NCI-H460 (cell line): ENCODE measurements at regions not wholly inside any gene's neighbourhood (a gene's known extent, or its start where the extent isn't known, plus 50 kb on each side); places are given as distances from the start of the nearest gene placed in this dataset.

ENCODE experiments used
- DNase-seq: peaks from one replicate; pipeline ENCODE4 v3.0.0-alpha.2; 2016; ENCODE audit warnings: low read depth; ENCODE audit errors: extremely low read depth

GRCh38 chr11:69904161-69904973 is 85.2 kb upstream of the FGF3 start:
- no peak for DNase-seq

GRCh38 chr11:69904974-69905535 is 85.8 kb upstream of the FGF3 start:
- no peak for DNase-seq

- DNase-seq = no peak
Measured at GRCh38 chr11:69905611-69906452, 86.6 kb upstream of the FGF3 start.

GRCh38 chr11:69906453-69906907 is 87.3 kb upstream of the FGF3 start:
- DNase-seq = no peak

GRCh38 chr11:69907611-69908010 is 88.4 kb upstream of the FGF3 start:
- DNase-seq = no peak

GRCh38 chr11:69908511-69909220 is 89.5 kb upstream of the FGF3 start:
- DNase-seq = no peak

GRCh38 chr11:69909561-69910518 is 90.6 kb upstream of the FGF3 start:
- DNase-seq = no peak

GRCh38 chr11:69910519-69911309 is 91.5 kb upstream of the FGF3 start:
- DNase-seq = no peak

GRCh38 chr11:69911310-69912160 is 92.3 kb upstream of the FGF3 start:
- no peak for DNase-seq

- no peak for DNase-seq
Measured at GRCh38 chr11:69912161-69912910, 93.1 kb upstream of the FGF3 start.

GRCh38 chr11:69912911-69913451 is 93.8 kb upstream of the FGF3 start:
- peak; percentile 18 for DNase-seq

- no peak for DNase-seq
Measured at GRCh38 chr11:69913591-69914285, 94.5 kb upstream of the FGF3 start.

- DNase-seq = no peak
Measured at GRCh38 chr11:69914286-69915150, 95.3 kb upstream of the FGF3 start.

- no peak for DNase-seq
Measured at GRCh38 chr11:69915151-69915500, 95.9 kb upstream of the FGF3 start.

GRCh38 chr11:69915501-69916250 is 96.5 kb upstream of the FGF3 start:
- DNase-seq = peak; percentile 47
